HG03066 (cell line): ENCODE measurements at regions not wholly inside any gene's neighbourhood (a gene's known extent, or its start where the extent isn't known, plus 50 kb on each side); places are given as distances from the start of the nearest gene placed in this dataset.

Source experiments
- ATAC-seq: cut with Tn5 transposase; IDR thresholded peaks from one replicate; pipeline ENCODE4 v1.9.1; 2021; ENCODE audit warnings: low read depth; ENCODE audit not compliant: unreplicated experiment

- ATAC-seq, result no peak
Measured at GRCh38 chr2:20539133-20539719, 92.4 kb downstream of the RHOB start.

GRCh38 chr2:20539776-20540586 lies 93.1 kb downstream of the RHOB start:
- no peak for ATAC-seq

DNA sequence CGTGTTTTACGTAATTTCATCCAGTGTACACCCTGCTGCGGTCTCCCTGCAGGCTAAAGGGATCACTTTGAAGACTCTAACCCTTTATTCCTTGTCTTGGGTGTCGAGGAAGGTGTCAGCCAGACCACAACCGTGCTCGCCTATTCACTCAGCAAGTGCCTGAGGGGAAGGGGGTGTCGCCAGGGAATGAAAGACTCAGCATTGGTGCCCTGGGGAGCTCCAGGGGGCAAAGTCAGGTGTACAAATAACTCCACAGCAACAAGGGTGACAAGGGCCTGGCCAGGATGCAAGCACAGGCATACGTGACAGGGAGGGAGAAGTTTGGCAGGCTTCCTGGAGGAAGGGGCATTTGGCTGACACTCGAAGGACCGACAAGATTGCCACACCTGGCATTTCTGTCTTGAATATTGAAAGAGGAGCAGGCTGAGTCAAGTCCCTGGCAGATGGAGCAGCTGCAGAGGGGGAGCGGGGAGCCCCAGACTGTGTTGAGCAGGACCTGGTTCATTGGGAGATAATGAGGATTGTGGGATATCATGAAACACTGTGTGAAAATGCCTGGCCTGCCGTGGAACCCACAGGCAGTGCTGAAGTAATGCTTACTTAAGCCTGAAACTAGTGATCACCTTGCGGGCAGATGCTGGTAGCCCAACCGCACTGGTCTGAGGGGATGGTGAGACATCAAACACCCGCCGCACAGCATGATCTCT lies 93.9 kb downstream of the RHOB start:
- no peak for ATAC-seq

- no peak for ATAC-seq
Measured at GRCh38 chr2:20541294-20541640, 94.4 kb downstream of the RHOB start.

DNA sequence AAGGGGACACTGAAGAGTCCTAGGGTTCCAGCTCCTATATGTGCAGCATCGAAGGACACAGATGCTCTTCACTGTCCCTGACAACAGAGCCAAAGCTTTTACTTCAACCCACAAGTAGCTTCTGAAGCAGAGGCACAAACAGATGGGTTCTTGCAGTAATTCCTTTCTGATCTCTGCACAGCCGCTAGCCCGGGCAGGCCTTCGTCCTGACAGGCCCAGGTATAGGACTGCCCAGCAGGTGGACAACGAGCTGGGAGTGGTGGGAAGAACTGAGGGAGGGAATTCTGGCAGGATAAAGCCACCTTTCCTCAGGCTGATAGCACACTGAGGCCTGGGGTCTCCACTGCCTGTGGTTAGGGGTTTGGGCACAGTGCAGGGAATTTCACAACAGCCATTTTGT lies 94.8 kb downstream of the RHOB start:
- ATAC-seq, result no peak

- no peak for ATAC-seq
Measured at GRCh38 chr2:20542269-20542668, 95.4 kb downstream of the RHOB start.

- no peak for ATAC-seq
Measured at GRCh38 chr2:20542746-20543468, 96.0 kb downstream of the RHOB start.

GRCh38 chr2:20543469-20544152 lies 96.7 kb downstream of the RHOB start:
- ATAC-seq, result no peak

GRCh38 chr2:20544153-20544747 lies 97.4 kb downstream of the RHOB start:
- no peak for ATAC-seq

DNA sequence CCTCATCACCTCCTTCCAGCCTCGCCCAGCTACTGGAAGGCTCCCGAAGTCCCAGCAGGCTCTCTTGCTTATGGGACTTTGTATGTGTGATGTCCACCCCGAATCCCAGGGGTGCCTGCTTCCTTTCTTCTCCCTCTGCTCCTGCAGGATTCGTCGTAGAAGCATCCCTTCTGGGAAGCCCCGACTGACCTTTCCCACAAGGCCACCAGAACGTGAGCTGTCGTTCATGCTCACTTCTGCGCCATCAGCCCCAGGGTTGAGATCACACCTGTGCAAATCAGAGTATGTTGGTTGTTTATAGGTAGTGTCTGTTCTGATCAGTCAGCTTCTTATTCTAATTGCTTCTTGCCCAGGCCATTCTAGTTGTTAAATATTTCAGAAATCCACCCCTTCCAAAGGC lies 101.8 kb downstream of the HS1BP3 start:
- no peak for ATAC-seq

GRCh38 chr2:20549691-20550348 lies 101.1 kb downstream of the HS1BP3 start:
- ATAC-seq, result no peak

GRCh38 chr2:20551260-20551944 lies 99.5 kb downstream of the HS1BP3 start:
- no peak for ATAC-seq

DNA sequence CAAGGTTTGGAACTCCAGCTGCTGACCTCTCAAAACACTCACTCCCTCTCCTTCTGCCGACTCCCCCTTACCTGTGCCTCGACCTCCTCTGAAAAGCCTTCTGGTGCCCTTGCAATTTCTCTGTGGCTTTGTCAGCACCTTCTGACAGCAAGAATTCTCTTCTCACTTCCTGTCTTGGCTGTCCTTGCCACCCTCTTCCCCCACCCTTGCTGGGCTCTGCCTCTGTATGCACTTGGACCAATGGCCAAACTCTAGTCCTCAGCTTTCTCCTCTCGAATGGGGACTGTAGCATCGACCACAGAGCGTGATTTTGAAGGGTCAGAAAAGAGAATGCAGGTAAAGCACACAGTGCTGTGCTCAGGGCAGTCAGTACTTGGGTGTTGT lies 99.0 kb downstream of the HS1BP3 start:
- no peak for ATAC-seq

GRCh38 chr2:20552847-20553246 lies 98.1 kb downstream of the HS1BP3 start:
- no peak for ATAC-seq

DNA sequence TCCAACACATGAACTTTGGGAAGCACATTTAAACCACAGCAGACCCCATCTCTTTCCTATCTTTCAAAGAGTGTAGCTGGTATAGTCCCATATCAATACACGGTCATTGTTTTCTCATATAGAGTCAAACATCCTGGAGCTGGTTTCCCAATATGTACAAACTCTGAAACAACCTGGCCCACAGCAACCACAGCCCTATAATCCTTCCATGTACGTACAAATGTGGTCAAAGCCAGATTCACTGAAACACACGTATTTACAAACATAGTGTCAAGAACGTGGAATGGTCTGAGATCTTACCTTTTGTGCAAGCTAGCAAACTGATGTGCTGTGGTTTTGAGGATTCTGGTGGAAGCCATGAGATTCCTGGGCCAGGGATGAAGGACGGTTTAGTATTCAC lies 97.3 kb downstream of the HS1BP3 start:
- no peak for ATAC-seq

GRCh38 chr2:20555954-20556353 lies 94.9 kb downstream of the HS1BP3 start:
- ATAC-seq, result no peak

- ATAC-seq, result no peak
Measured at GRCh38 chr2:20556756-20557155, 94.1 kb downstream of the HS1BP3 start.

- ATAC-seq, result no peak
Measured at GRCh38 chr2:20557226-20557625, 93.7 kb downstream of the HS1BP3 start.

DNA sequence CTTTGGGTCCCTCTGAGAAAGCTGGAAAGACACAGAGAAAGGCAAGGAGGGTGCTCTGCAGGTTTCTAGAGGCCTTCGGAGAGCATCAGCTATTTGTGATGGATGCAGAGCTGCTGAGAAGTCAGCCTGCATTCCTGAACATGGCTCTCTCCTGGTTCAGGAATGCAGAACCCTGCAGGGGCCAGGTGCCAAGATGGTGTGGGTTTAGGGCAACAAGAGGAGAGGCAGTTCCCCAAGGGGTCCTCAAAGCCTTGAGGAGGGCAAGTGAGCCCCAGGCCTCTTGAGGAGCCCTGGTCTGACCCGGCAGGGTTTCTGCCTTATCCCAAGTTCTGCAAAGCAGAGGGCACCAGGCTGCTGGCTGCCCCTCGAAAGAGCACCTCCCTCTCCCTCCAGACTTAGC lies 93.3 kb downstream of the HS1BP3 start:
- no peak for ATAC-seq
